Activated CD8-positive, alpha-beta T cell treated with anti-CD3 and anti-CD28 coated beads, Interleukin-2, amount 10 ng/mL, durations not matched to agents 7 days and 5 days (primary cell): ENCODE measurements at regions not wholly inside any gene's neighbourhood (a gene's known extent, or its start where the extent isn't known, plus 50 kb on each side); places are given as distances from the start of the nearest gene placed in this dataset.

Experiments
- ATAC-seq: fragments of 150-1000 bp; cut with Tn5 transposase; one replicate; pipeline ENCODE4 v1.10.0; 2021; ENCODE audit warnings: moderate library complexity
- CTCF ChIA-PET: fragments of 350-600 bp; sonication (Branson Sonifier 250); formaldehyde crosslinking; loops from one replicate; lab custom pipeline; 2021; ENCODE audit warnings: antibody characterized with exemption; lab: Charles Lee
- POLR2A ChIA-PET: fragments of 350-600 bp; sonication (Branson Sonifier 250); formaldehyde crosslinking; loops from one replicate; lab custom pipeline; 2021; ENCODE audit warnings: antibody characterized with exemption; lab: Charles Lee
- DNase-seq: peaks from one replicate; pipeline ENCODE4 v3.0.0-alpha.2; 2020
- H3K27ac Mint-ChIP-seq: one replicate; pipeline ENCODE4 v1.8.0; 2021; ENCODE audit warnings: mild to moderate bottlenecking, mixed read lengths
- H3K27me3 Mint-ChIP-seq: one replicate; pipeline ENCODE4 v1.8.0; 2021; ENCODE audit warnings: low read depth, mixed read lengths
- H3K36me3 Mint-ChIP-seq: one replicate; pipeline ENCODE4 v1.8.0; 2021; ENCODE audit warnings: low read depth, mixed read lengths
- H3K4me1 Mint-ChIP-seq: one replicate; pipeline ENCODE4 v1.8.0; 2021; ENCODE audit warnings: low read depth, mixed read lengths
- H3K4me3 Mint-ChIP-seq: one replicate; pipeline ENCODE4 v1.8.0; 2021; ENCODE audit warnings: mild to moderate bottlenecking, mixed read lengths
- H3K9me3 Mint-ChIP-seq: one replicate; pipeline ENCODE4 v1.8.0; 2022; ENCODE audit warnings: mixed read lengths; ENCODE audit not compliant: insufficient read depth

DNA sequence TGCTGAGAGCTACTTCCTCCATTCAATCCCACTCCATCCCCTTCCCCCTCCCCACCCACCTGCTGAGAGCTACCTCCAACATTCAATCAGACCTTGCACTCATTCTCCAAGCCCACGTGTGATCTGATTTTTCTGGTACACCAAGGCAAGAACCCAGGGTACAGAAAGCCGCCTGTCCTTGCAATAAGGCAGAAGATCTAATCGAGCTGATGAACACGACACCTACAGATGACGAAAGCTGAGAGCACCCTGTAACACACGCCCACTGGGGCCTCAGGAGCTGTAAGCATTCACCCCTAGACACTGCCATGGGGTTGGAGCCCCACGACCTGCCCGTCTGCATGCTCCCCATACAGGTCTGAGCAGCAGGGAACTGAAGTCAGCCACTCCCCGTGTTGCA, 58.3 kb downstream of the TRIML1 start:
- Mint-ChIP-seq H3K27me3 (no peaks in the 10 kb centered on the region), H3K4me1 (no peaks in the 10 kb centered on the region), H3K4me3 (no peak overlapping the region), H3K36me3 (no peaks in the 10 kb centered on the region), H3K9me3 (peaks cover 16% of the 10 kb centered on the region), H3K27ac (no peak overlapping the region)
- CTCF ChIA-PET, result no interaction called here
- ATAC-seq, result no peak
- POLR2A ChIA-PET, result no interaction called here
- no peak for DNase-seq

DNA sequence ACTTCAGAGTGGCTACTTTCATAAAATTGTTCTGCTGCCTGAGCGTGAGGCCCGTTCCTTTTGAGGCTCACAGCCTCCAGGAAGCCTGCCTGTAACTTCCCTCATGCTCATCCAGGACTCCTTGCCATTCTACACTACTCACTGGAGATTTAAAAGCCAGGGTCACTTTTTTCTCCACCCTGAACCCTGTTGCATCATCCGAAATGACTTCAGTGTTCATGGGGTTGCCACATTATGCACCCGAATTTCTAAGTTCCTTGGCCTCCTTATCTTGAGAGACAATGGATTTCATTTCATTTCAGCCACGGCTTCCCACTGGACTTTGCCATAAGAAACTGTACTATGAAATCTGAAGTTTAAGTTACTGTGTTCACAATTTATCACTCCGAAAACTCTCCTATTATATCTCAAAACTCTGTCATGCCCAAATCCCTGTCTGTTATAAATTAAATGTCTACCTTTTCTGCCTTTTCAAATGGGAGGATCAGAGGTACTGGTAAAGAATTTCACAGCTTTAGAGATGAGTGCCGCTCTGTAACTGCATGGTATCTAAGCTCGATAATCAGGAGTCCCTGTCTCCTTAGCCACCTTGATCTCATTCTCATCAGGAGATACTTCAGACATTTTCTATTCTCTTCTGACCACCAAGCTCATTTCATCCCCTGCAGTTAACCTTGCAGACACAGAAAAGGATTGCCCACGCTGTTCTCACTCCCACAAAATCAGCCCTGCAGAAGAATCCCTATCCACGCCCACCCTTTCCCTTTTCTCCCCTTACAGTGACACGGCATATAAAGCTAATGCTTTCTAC, 59.9 kb downstream of the TRIML1 start:
- no peaks in the 10 kb centered on the region for H3K36me3 Mint-ChIP-seq
- ChIA-PET POLR2A (no interaction called here), CTCF (no interaction called here)
- no peak for DNase-seq
- no peak overlapping the region for H3K4me3 Mint-ChIP-seq
- H3K4me1 Mint-ChIP-seq, result no peaks in the 10 kb centered on the region
- H3K27ac Mint-ChIP-seq, result no peak overlapping the region
- no peak for ATAC-seq
- no peaks in the 10 kb centered on the region for H3K27me3 Mint-ChIP-seq
- peaks cover 16% of the 10 kb centered on the region for H3K9me3 Mint-ChIP-seq

- Mint-ChIP-seq H3K4me1 (no peaks in the 10 kb centered on the region), H3K36me3 (no peaks in the 10 kb centered on the region), H3K27ac (no peak overlapping the region), H3K4me3 (no peak overlapping the region), H3K27me3 (no peaks in the 10 kb centered on the region), H3K9me3 (peaks cover 16% of the 10 kb centered on the region)
- DNase-seq (no peak), ATAC-seq (no peak)
- POLR2A ChIA-PET, result no interaction called here
- CTCF ChIA-PET, result no interaction called here
Measured at GRCh38 chr4:188201851-188202250, 62.6 kb downstream of the TRIML1 start.

DNA sequence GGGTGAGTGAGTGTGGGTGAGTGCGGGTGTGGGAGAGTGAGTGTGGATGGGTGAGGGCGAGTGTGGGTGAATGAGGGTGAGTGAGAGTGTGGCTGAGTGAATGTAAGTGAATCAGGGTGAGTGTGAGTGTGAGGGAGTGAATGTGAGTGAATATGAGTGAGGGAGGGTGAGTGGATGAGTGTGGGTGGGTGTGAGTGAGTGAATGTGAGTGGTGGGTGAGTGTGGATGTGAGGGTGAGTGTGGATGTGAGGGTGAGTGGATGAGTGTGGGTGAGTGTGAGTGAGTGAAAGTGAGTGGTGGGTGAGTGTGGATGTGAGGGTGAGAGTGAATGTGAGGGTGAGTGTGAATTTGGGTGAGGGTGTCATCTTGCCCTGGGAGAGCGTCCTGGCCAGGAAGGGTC, 67.5 kb downstream of the TRIML1 start:
- DNase-seq (no peak), ATAC-seq (no peak)
- H3K27me3 Mint-ChIP-seq, result no peaks in the 10 kb centered on the region
- no peak overlapping the region for H3K27ac Mint-ChIP-seq
- H3K36me3 Mint-ChIP-seq, result no peaks in the 10 kb centered on the region
- H3K4me3 Mint-ChIP-seq, result no peak overlapping the region
- H3K4me1 Mint-ChIP-seq, result no peaks in the 10 kb centered on the region
- ChIA-PET CTCF (no interaction called here), POLR2A (no interaction called here)
- peaks cover 10% of the 10 kb centered on the region for H3K9me3 Mint-ChIP-seq

DNA sequence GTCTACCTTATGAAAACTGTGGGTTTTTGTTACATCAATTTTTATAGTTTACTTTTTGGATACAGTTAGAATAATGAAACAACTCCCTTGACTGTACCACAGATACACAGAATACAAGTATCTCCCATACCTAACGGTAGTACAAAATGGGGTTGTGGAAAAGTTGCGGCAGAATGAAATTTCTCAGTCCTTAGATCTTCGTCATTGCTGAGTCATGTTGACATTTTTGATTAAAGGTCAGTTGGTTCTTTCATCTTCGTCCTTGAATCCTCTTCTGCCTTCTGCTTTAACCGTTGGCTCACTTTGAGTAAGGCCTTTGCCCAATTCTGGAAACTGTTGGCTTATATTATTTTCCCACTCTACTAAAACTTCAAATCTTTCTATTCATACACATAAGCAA, 75.6 kb downstream of the TRIML1 start:
- Mint-ChIP-seq H3K36me3 (no peaks in the 10 kb centered on the region), H3K27ac (no peak overlapping the region), H3K4me3 (no peak overlapping the region), H3K9me3 (peaks cover 8% of the 10 kb centered on the region), H3K4me1 (no peaks in the 10 kb centered on the region), H3K27me3 (no peaks in the 10 kb centered on the region)
- POLR2A ChIA-PET, result no interaction called here
- ATAC-seq (no peak), DNase-seq (no peak)
- CTCF ChIA-PET, result no interaction called here

DNA sequence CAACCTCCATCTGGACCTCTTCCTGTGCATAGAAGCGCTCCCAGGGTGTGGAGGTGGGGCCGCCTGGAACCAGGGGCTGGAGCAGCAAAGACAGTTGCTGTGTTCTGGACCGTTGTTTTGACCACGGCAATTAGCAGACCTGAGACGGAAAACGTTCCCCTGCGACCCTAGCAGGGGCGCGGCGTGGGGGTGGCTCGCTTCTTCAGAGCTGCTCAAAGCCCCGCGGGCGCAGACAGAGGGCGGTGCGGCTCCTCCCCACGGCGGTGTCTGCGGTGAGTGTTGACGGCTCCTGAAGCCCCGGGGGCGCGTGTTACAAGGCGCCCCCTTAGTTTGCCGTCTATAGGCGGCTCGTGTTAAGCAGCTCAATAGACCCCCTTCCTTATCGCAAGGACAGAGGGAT, 79.2 kb downstream of the TRIML1 start:
- no peak for DNase-seq
- no peak overlapping the region for H3K4me3 Mint-ChIP-seq
- H3K9me3 Mint-ChIP-seq, result peaks cover 8% of the 10 kb centered on the region
- CTCF ChIA-PET, result no interaction called here
- POLR2A ChIA-PET, result no interaction called here
- ATAC-seq, result no peak
- H3K27ac Mint-ChIP-seq, result no peak overlapping the region
- H3K27me3 Mint-ChIP-seq, result no peaks in the 10 kb centered on the region
- no peaks in the 10 kb centered on the region for H3K36me3 Mint-ChIP-seq
- H3K4me1 Mint-ChIP-seq, result no peaks in the 10 kb centered on the region

DNA sequence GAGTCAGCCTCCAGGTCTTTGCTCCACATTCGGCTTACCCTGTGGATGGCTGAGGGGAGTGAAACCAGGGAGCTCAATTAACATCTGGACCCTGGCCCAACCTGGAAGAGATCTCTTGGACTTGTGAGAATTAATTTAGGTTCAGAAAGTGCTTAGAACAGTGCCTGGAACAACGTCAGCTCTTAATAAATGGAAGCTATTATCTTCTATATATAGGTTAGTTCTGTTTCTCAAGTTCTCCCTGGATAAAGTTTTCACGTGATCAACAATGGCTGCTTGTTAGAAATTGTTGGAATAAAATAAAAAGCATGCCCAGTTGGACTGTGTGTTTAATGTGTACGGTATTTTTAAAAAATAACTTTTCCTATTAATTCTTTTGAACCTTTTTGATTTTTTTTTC, 80.8 kb downstream of the TRIML1 start:
- Mint-ChIP-seq H3K9me3 (peaks cover 8% of the 10 kb centered on the region), H3K27ac (no peak overlapping the region), H3K27me3 (no peaks in the 10 kb centered on the region), H3K4me1 (no peaks in the 10 kb centered on the region), H3K4me3 (no peak overlapping the region), H3K36me3 (no peaks in the 10 kb centered on the region)
- DNase-seq (no peak), ATAC-seq (no peak)
- ChIA-PET POLR2A (no interaction called here), CTCF (no interaction called here)

DNA sequence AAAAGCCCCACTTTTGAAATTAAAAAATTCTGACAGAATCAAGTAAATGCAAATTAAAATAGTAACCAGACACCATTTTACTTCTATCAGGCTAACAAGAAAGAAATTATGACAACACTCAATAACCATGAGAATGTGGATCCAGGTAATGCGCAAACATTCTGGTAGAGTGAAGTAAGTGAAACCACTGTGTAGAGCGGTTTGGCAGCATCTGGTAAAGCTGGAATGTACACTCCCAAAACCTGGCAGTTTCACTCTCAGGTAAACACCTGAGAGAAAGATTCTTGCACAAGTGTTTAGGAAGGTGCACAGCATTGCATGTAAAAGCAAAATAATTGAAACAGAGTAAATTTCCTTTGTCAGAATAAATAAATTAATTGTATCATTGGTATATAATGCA, 81.8 kb downstream of the TRIML1 start:
- Mint-ChIP-seq H3K27me3 (no peaks in the 10 kb centered on the region), H3K27ac (no peak overlapping the region), H3K9me3 (peaks cover 13% of the 10 kb centered on the region), H3K4me1 (no peaks in the 10 kb centered on the region), H3K4me3 (no peak overlapping the region), H3K36me3 (no peaks in the 10 kb centered on the region)
- DNase-seq, result no peak
- ChIA-PET POLR2A (no interaction called here), CTCF (no interaction called here)
- ATAC-seq, result no peak

DNA sequence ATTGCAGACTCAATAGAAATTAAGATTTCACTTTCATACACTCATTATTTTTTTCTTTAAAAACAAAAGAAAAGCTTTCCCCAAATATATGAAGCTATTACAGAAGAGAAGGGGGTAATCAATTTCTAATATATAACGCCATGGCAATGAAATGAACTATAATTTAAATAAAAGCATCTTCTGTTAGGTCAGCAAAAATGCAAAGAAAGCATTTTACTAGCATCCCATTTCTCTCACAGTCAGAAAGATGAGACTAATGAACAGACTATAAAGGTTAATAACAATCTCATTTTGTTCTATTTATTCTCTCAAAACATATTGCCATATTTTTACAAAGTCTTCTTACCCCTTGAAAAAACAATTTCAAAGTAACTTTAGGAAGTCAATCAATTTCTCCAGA, 89.0 kb downstream of the TRIML1 start:
- ChIA-PET POLR2A (no interaction called here), CTCF (no interaction called here)
- DNase-seq (no peak), ATAC-seq (no peak)
- H3K27me3 Mint-ChIP-seq, result no peaks in the 10 kb centered on the region
- H3K4me1 Mint-ChIP-seq, result no peaks in the 10 kb centered on the region
- peaks cover 12% of the 10 kb centered on the region for H3K9me3 Mint-ChIP-seq
- H3K27ac Mint-ChIP-seq, result no peak overlapping the region
- no peaks in the 10 kb centered on the region for H3K36me3 Mint-ChIP-seq
- H3K4me3 Mint-ChIP-seq, result no peak overlapping the region

GRCh38 chr4:188232428-188232827, 93.2 kb downstream of the TRIML1 start:
- no peak overlapping the region for H3K27ac Mint-ChIP-seq
- ChIA-PET CTCF (no interaction called here), POLR2A (no interaction called here)
- no peaks in the 10 kb centered on the region for H3K4me1 Mint-ChIP-seq
- no peaks in the 10 kb centered on the region for H3K36me3 Mint-ChIP-seq
- DNase-seq (no peak), ATAC-seq (no peak)
- no peaks in the 10 kb centered on the region for H3K27me3 Mint-ChIP-seq
- peaks cover 10% of the 10 kb centered on the region for H3K9me3 Mint-ChIP-seq
- no peak overlapping the region for H3K4me3 Mint-ChIP-seq

- Mint-ChIP-seq H3K27ac (no peak overlapping the region), H3K9me3 (peaks cover 4% of the 10 kb centered on the region), H3K4me1 (no peaks in the 10 kb centered on the region), H3K36me3 (no peaks in the 10 kb centered on the region), H3K27me3 (no peaks in the 10 kb centered on the region), H3K4me3 (no peak overlapping the region)
- POLR2A ChIA-PET, result no interaction called here
- CTCF ChIA-PET, result no interaction called here
- DNase-seq (no peak), ATAC-seq (no peak)
Measured at GRCh38 chr4:188242041-188242440, 102.8 kb downstream of the TRIML1 start.

DNA sequence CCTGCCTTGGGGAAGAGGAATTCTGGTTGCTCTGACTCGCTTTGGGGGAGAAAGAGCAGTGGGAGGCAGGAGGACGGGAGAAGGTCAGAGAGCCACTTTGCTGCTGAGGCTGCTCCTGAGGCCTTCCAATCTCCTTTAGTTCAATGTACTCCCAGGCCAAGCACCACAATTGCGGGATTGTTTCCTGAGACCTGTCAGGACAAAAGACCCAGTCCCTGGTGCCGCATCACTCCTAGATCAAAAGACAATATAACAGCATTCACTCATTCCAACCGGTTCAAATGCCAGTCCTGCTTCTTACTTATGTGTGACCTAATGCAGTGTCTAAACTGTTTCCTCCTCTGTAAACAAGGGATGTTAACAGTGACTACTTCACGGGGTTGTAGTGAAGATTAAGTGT, 106.4 kb downstream of the TRIML1 start:
- peaks cover 12% of the 10 kb centered on the region for H3K9me3 Mint-ChIP-seq
- DNase-seq (no peak), ATAC-seq (no peak)
- no peak overlapping the region for H3K27ac Mint-ChIP-seq
- CTCF ChIA-PET, result no interaction called here
- H3K36me3 Mint-ChIP-seq, result no peaks in the 10 kb centered on the region
- no peaks in the 10 kb centered on the region for H3K27me3 Mint-ChIP-seq
- H3K4me1 Mint-ChIP-seq, result no peaks in the 10 kb centered on the region
- H3K4me3 Mint-ChIP-seq, result no peak overlapping the region
- POLR2A ChIA-PET, result no interaction called here

DNA sequence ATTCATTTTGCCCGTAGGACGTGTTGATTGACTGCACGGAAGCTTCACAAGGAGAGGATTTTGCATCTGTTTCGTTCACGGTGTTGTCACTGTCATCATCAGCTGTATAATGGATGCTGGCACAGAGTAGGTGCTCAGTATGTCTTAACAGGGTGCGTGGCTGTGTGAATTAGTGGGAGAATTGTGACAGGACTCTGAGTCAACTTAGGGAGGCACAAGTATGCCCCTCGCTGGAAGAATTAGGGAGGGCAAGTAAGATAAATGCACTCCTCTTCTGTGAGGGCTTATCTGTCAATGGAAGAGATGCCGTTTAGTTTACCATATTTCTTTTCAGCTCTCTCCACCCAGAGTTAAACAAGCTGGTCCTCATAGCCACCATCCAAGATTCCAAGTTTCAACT, 107.2 kb downstream of the TRIML1 start:
- H3K27ac Mint-ChIP-seq, result no peak overlapping the region
- POLR2A ChIA-PET, result no interaction called here

More for the DNA sequence above, 107.2 kb downstream of the TRIML1 start:
- peaks cover 12% of the 10 kb centered on the region for H3K9me3 Mint-ChIP-seq
- H3K36me3 Mint-ChIP-seq, result no peaks in the 10 kb centered on the region
- no peak overlapping the region for H3K4me3 Mint-ChIP-seq
- no peak for DNase-seq
- H3K27me3 Mint-ChIP-seq, result no peaks in the 10 kb centered on the region
- no peaks in the 10 kb centered on the region for H3K4me1 Mint-ChIP-seq
- no peak for ATAC-seq
- CTCF ChIA-PET, result no interaction called here
